ENCODE measurements at regions not wholly inside any gene's neighbourhood (a gene's known extent, or its start where the extent isn't known, plus 50 kb on each side); places are given as distances from the start of the nearest gene placed in this dataset.

- no peak for DNase-seq
These were observed 57.4 kb upstream of the TMPRSS15 start for GRCh38 chr21:18460979-18461378.

- DNase-seq = no peak
These were observed 58.2 kb upstream of the TMPRSS15 start for GRCh38 chr21:18461743-18462142.

- no peak for DNase-seq
These were observed 64.1 kb upstream of the TMPRSS15 start for GRCh38 chr21:18467715-18468114.

GRCh38 chr21:18468790-18469189 lies 65.2 kb upstream of the TMPRSS15 start:
- no peak for DNase-seq

GRCh38 chr21:18476639-18477038 lies 73.1 kb upstream of the TMPRSS15 start:
- DNase-seq = no peak

GRCh38 chr21:18477043-18477442 lies 73.5 kb upstream of the TMPRSS15 start:
- no peak for DNase-seq

GRCh38 chr21:18478513-18478912 lies 74.9 kb upstream of the TMPRSS15 start:
- no peak for DNase-seq

GRCh38 chr21:18488252-18488651 lies 84.7 kb upstream of the TMPRSS15 start:
- peak; percentile 44 for DNase-seq

- DNase-seq = peak; percentile 49
These were observed 89.8 kb upstream of the TMPRSS15 start for GRCh38 chr21:18493422-18493821.

GRCh38 chr21:18495523-18495922 lies 91.9 kb upstream of the TMPRSS15 start:
- DNase-seq = no peak

GRCh38 chr21:18498431-18498830 lies 94.8 kb upstream of the TMPRSS15 start:
- DNase-seq = no peak

GRCh38 chr21:18499761-18500376 lies 96.3 kb upstream of the TMPRSS15 start:
- peak; percentile 87 for DNase-seq

GRCh38 chr21:18518054-18518481 lies 114.5 kb upstream of the TMPRSS15 start:
- peak; percentile 77 for DNase-seq

- no peak for DNase-seq
These were observed 117.6 kb upstream of the TMPRSS15 start for GRCh38 chr21:18521204-18521603.

GRCh38 chr21:18522181-18522972 lies 118.8 kb upstream of the TMPRSS15 start:
- peak; percentile 75 for DNase-seq

- no peak for DNase-seq
These were observed 120.7 kb upstream of the TMPRSS15 start for GRCh38 chr21:18524097-18524880.

GRCh38 chr21:18529254-18529653 lies 125.7 kb upstream of the TMPRSS15 start:
- DNase-seq = peak; percentile 81

GRCh38 chr21:18542081-18542480 lies 138.5 kb upstream of the TMPRSS15 start:
- DNase-seq = no peak

- DNase-seq = peak; percentile 23
These were observed 142.3 kb upstream of the TMPRSS15 start for GRCh38 chr21:18545908-18546307.

GRCh38 chr21:18547347-18547746 lies 143.8 kb upstream of the TMPRSS15 start:
- DNase-seq = no peak

GRCh38 chr21:18548249-18548648 lies 144.7 kb upstream of the TMPRSS15 start:
- DNase-seq = no peak

- DNase-seq = no peak
These were observed 145.8 kb upstream of the TMPRSS15 start for GRCh38 chr21:18549214-18549905.

GRCh38 chr21:18550361-18550760 lies 146.8 kb upstream of the TMPRSS15 start:
- DNase-seq = no peak
